ENCODE measurements at regions not wholly inside any gene's neighbourhood (a gene's known extent, or its start where the extent isn't known, plus 50 kb on each side); places are given as distances from the start of the nearest gene placed in this dataset.

GRCh38 chr12:87670448-87670847 lies 358.8 kb downstream of the C12orf50 start:
- TF ChIP-seq CTCF (IDR thresholded peaks at IDR 0.05) (no peak), EZH2 (IDR thresholded peaks at IDR 0.05) (no peak)
